ENCODE measurements at regions not wholly inside any gene's neighbourhood (a gene's known extent, or its start where the extent isn't known, plus 50 kb on each side); places are given as distances from the start of the nearest gene placed in this dataset.

GRCh38 chrX:843306-843705 is 212.7 kb downstream of the SHOX start:
- TF ChIP-seq EZH2phosphoT487 (IDR thresholded peaks at IDR 0.05; ENCODE audit: insufficient read depth, low read depth) (no peak), EZH2 (IDR thresholded peaks at IDR 0.05; ENCODE audit: insufficient read depth, poor library complexity, severe bottlenecking) (no peak)
